Sigmoid colon (tissue), 4 donors: ENCODE measurements at regions not wholly inside any gene's neighbourhood (a gene's known extent, or its start where the extent isn't known, plus 50 kb on each side); places are given as distances from the start of the nearest gene placed in this dataset.

ENCODE experiments used
- EP300 ChIP-seq, 4 donors: sonication (generic); formaldehyde crosslinking; IDR thresholded peaks; one replicate each; pipeline ENCODE4 v1.6.1; 2017; ENCODE audit warnings: antibody characterized with exemption in 4 of 4
- POLR2A ChIP-seq, 2 donors: fragments of 450-650 bp; IDR thresholded peaks; one replicate each; pipeline ENCODE4 v1.6.1; 2016; ENCODE audit warnings: antibody characterized with exemption in 2 of 2, mild to moderate bottlenecking in 2 of 2, moderate library complexity in 2 of 2
- POLR2AphosphoS5 ChIP-seq, 4 donors: sonication (generic); formaldehyde crosslinking; IDR thresholded peaks; one replicate each; pipeline ENCODE4 v1.6.1; 2017; ENCODE audit warnings: antibody characterized with exemption in 4 of 4
- TF ChIP-seq, protein P1 (sequence below), 4 experiments: fragments of 450-650 bp in 3 of 4; fragments of 200-600 bp in 1 of 4; IDR thresholded peaks; one replicate each; pipeline ENCODE4 v1.5.1; 2016 to 2019; ENCODE audit warnings: antibody characterized with exemption in 4 of 4, mild to moderate bottlenecking in 3 of 4, moderate library complexity in 2 of 4

DNA sequence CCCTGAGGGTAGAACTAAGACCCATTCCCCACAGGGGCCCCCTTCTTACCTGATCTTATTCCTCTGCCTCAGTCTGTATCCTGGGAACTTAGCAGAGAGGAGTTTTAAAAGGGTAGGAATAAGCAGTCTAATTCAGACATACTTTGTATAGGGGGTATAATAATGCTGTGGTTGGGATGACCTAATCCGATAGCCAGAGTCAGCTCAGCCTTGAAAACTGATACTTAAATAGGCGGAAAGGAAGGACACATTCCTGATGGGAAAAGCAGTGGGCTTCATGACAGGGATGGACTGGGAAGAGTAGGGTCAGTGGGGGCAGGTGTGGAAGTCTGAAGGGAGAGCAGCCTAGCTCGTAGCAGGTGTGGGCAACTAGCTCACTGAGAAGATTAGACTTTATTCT is 52.2 kb upstream of the TESK1 start:
- TF ChIP-seq, protein P1, sequence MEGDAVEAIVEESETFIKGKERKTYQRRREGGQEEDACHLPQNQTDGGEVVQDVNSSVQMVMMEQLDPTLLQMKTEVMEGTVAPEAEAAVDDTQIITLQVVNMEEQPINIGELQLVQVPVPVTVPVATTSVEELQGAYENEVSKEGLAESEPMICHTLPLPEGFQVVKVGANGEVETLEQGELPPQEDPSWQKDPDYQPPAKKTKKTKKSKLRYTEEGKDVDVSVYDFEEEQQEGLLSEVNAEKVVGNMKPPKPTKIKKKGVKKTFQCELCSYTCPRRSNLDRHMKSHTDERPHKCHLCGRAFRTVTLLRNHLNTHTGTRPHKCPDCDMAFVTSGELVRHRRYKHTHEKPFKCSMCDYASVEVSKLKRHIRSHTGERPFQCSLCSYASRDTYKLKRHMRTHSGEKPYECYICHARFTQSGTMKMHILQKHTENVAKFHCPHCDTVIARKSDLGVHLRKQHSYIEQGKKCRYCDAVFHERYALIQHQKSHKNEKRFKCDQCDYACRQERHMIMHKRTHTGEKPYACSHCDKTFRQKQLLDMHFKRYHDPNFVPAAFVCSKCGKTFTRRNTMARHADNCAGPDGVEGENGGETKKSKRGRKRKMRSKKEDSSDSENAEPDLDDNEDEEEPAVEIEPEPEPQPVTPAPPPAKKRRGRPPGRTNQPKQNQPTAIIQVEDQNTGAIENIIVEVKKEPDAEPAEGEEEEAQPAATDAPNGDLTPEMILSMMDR (IDR thresholded peaks at IDR 0.05), result no peak
- TF ChIP-seq POLR2A (IDR thresholded peaks at IDR 0.05) (no peak), EP300 (IDR thresholded peaks at IDR 0.05) (no peak), POLR2AphosphoS5 (IDR thresholded peaks at IDR 0.05) (no peak)
